GM20431 (cell line): ENCODE measurements at regions not wholly inside any gene's neighbourhood (a gene's known extent, or its start where the extent isn't known, plus 50 kb on each side); places are given as distances from the start of the nearest gene placed in this dataset.
"Not testable (repeated sequence)": the region's sequence is repeated elsewhere in the genome, so short reads cannot be mapped to it uniquely, and the experiment has no call there.

ENCODE experiments used
- in situ Hi-C: fragments of 300-500 bp; cut with MseI, MboI; formaldehyde crosslinking; loops from one replicate; pipeline ENCODE4 v1.15.0; 2020; ENCODE audit warnings: low sequenced_read_pairs; ENCODE audit not compliant: unreplicated experiment

GRCh38 chr6:97979285-97979684, 696.3 kb upstream of the MMS22L start:
- in situ Hi-C loops: not testable (repeated sequence)

GRCh38 chr6:97989451-97989850, 706.4 kb upstream of the MMS22L start:
- in situ Hi-C loops: no loop called here

DNA sequence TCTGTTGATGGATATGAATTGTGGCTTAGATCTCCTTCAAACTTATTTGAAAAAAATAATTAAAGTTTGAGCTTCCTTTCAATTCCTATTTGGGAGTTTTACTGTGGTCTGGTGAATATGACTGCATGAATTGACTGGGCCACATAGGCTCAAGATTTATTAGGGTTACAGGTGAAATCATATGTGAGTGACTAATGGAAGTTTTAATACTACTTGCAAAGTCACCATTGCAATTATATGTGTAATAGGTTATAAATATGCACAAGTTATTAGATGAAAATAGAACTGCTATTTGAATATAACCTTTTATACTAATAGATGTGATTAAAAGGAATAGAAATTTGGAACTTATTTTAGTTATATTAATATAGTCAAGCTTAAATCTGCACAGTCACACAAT, 712.1 kb upstream of the MMS22L start:
- in situ Hi-C loops: no loop called here

GRCh38 chr6:98002678-98003077, 719.7 kb upstream of the MMS22L start:
- in situ Hi-C loops: no loop called here

DNA sequence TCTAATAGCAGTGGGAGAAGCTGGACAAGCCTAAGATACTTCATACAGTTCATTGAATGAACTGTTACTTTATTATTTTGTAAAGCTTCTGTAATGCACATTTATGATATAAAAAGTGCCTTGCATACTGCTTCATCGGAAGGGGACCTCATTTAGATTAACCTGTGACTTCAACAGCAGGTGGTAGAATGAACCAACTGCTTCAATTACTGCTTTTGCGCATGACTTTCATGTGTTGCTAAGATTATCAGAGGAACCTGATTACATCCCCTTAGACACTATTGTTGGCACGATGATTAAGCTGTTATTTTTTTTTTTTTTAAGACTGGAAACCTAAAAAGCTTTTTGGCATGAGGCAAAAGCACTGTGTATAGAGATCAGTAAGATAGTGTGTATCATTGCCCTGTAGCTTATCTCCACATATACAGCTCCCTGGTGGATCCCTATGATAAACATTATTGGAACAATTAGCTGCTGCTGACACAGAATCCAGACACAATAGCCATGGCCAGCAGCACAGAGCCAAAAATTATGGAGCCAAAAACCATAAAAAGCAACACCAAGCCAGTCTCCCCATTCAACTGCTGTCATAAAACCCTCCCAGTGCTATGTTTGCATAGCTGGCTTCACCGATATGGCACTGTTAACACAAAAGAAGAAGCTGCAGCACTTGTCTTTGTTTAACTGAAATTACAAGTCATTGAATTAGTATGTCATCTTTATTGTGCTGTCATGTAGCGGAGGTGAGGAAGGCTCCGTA, 731.6 kb upstream of the MMS22L start:
- in situ Hi-C loops: no loop called here

- in situ Hi-C loops: no loop called here
Measured at GRCh38 chr6:98016565-98016964, 733.5 kb upstream of the MMS22L start.

DNA sequence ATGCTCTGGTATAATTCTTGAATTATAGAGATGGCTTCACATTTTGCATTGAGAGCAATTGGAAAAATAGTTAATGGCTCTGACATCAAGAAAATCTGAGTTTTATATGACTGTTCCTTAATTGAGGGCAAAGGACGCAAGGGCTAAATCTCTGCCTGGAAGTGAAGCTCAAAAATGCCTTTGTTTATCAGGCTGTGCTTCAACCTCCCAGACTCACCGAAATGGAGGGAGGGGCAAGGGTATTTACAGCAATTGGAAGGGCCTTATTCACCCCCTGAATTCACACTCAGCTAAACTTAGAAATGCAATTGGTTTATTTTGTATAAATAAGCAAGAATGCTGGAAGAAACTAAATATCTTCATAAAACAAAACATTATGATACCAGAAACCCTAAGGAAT, 737.2 kb upstream of the MMS22L start:
- in situ Hi-C loops: no loop called here

- in situ Hi-C loops: no loop called here
Measured at GRCh38 chr6:98024359-98024758, 741.3 kb upstream of the MMS22L start.

DNA sequence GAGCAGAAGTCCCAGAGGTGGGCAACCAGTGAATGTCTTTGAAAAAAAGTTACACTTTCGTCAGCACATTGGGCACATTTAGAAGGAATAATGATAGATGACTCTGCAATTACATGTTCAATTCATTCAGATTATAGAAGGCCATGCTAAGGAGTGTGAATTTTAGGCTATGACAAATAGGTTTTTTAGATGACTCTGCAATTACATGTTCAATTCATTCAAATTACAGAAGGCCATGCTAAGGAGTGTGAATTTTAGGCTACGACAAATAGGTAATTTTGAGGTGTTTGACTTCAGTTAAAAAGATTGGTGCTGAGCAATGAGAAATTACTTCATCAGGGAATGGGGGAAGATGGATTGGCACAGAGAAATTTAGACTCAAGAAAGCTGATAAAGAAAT, 744.9 kb upstream of the MMS22L start:
- in situ Hi-C loops: no loop called here

DNA sequence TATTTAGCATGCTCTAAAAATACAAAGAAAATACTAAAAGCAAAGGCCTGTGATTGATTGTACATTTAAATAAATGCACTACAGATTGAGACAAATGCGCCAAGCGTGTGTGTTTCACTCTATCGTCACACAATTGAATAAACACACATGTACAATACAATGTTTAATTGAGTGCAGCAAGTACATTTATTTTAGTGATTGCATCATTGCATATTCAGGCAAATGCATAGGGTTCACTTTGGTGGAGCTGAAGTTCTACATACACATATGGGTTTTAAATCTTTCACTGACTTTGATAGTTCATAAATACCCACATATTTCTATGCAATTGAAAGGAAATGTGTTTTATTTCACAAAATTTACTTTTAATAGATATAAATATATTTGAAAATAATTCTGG, 750.6 kb upstream of the MMS22L start:
- in situ Hi-C loops: no loop called here

DNA sequence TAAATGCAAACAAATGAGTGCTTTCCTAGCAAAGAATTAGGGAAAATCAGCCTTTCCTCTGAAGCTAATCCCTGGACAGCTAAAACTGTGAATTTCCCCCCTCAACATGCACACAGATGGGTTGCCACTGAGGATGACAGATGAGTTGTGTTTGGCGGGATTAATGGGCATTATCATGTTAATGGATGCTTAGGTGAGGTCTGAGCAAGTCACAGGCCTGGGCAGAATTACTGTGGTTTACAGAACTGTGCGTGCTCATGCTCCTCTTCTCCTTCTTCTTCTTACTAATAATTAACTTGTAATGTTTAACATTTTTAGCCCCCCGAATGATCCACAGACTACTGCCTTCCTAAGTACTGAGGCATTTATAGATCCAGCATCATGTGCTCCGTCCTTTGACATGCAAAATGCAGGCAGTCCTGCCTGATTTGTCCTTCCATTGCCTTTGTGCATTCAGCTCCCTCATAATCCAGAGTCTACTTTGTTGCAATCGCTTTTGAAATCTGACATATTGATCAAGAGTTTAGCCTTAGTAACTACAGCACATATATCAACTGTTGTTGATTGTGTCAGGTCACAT, 753.4 kb upstream of the MMS22L start:
- in situ Hi-C loops: no loop called here

DNA sequence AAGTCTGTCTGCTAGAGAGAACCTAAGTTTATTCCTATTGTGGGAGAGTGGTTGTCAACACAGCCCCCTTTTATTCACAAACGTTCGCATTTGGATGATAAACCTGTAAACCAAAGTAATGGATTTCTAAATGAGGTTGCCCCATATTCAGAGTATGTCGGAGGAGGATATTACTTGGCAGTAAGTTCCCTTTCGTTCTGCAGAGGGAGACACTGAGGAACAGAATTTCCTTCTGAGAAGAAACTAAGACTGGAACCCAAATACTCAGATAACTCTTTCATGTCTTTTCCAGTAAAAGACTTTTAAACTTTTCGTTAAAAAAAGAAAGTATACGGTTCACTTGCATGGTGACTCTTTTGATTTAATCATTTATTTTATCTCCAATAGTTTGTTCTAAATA, 754.6 kb upstream of the MMS22L start:
- in situ Hi-C loops: no loop called here

GRCh38 chr6:98039443-98039842, 756.4 kb upstream of the MMS22L start:
- in situ Hi-C loops: no loop called here

DNA sequence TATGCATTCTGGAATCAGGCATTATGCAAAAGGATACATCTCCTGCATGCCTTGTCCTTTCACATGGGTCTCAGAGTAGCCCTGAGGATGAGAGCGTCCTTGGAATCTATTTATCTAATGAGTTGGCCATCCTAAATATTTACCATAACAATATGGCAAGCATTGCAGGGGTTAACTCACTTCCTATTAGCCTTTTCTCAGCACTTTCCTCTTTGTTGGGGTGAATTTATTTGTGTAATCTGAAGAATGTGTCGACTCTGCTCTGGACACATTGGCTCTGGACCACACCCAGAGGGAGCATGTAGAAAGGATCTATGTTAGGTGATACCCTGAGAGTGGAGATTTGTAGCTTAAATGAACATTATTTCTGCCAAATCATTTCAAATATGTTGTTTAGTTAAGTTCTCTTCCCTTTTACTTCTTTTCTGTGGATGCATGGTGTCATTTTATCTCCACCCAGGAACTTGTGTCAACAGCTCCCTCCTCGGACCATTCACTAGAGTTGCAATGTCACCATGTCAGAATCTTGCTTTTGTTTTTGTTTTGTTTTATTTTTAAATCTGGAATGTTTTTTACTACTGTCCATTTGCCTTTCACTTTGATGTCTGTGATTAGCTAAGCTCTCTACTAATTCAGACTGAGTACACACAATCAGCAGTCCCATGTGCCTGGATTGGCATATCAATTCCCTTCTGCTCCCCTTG, 757.0 kb upstream of the MMS22L start:
- in situ Hi-C loops: no loop called here

GRCh38 chr6:98041056-98041455, 758.0 kb upstream of the MMS22L start:
- in situ Hi-C loops: no loop called here

GRCh38 chr6:98041921-98042320, 758.9 kb upstream of the MMS22L start:
- in situ Hi-C loops: no loop called here

GRCh38 chr6:98044151-98044561, 761.1 kb upstream of the MMS22L start:
- in situ Hi-C loops: no loop called here

- in situ Hi-C loops: no loop called here
Measured at GRCh38 chr6:98044791-98045470, 761.9 kb upstream of the MMS22L start.

GRCh38 chr6:98047164-98047563, 764.1 kb upstream of the MMS22L start:
- in situ Hi-C loops: no loop called here

DNA sequence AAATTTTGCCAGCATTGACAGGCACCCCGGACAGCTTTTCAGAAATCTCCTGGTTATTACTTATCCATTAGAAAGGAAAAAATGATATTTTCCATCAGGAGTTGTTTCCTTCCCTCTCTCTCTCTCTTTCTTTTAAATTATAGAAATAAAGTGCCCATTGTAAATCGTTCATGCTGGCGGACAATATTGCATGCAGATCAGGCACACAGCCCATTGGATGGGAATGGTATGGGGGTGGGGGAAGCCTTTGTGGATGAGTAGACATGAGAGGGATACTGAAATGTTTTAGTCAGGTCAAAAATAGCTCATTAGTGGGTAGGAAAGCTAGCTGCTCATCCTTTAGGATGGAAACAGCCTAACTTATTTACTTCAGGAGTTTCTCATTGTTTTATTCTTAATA, 764.9 kb upstream of the MMS22L start:
- in situ Hi-C loops: no loop called here

DNA sequence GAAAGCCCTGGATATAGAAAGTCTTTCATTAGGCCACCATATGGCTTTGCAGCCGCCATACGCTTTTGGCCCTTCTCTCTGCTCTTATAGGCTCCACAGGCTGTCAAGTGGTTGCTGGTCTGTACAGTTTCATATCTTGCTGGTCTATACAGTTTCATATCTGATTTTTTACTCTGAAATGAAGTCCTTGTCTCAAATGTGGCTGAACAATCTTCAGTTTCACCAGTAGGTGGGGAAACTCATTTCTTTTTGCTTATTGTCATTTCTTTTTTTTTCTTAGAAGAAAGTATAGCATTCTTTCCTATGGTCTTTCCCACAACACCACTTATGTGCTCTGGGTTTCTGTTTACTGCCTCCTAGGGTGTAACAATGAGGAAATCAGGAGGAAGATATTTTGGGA, 771.4 kb upstream of the MMS22L start:
- in situ Hi-C loops: no loop called here
